Erythroblast (primary cell): ENCODE measurements at regions not wholly inside any gene's neighbourhood (a gene's known extent, or its start where the extent isn't known, plus 50 kb on each side); places are given as distances from the start of the nearest gene placed in this dataset.

Experiments used
- DNase-seq, 2 experiments: peaks; one replicate each; lab custom pipeline; 2025; lab: John Stamatoyannopoulos, UW
- GATA1 ChIP-seq: IDR thresholded peaks from 2 replicates; pipeline ENCODE4 v1.6.1; 2011; ENCODE audit warnings: low read depth, mild to moderate bottlenecking, control low read depth, low read length, moderate library complexity
- POLR2A ChIP-seq: IDR thresholded peaks from 2 replicates; pipeline ENCODE4 v1.6.1; 2011; ENCODE audit warnings: mild to moderate bottlenecking, low read length

DNA sequence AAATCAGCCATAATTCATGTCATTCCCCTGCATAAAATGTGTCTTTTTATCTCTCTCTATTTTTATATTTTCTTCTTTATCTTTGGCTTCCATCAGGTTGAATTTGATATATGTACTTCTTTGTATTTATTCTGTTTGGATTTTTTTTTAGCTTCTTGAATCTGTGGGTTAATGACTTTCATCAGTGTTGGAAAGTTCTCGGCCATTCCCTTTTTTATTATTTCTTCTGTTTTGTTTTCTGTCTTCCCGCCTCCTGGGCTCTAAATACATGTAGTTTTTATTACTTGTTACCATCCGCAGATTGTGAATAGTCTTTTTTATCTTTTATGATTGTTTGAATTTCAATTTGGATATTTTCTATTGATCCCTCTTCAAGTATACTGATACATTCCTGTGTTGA, 637.5 kb downstream of the NPHP4 start:
- no peak for DNase-seq
- no peak for TF ChIP-seq GATA1
- TF ChIP-seq POLR2A: no peak

DNA sequence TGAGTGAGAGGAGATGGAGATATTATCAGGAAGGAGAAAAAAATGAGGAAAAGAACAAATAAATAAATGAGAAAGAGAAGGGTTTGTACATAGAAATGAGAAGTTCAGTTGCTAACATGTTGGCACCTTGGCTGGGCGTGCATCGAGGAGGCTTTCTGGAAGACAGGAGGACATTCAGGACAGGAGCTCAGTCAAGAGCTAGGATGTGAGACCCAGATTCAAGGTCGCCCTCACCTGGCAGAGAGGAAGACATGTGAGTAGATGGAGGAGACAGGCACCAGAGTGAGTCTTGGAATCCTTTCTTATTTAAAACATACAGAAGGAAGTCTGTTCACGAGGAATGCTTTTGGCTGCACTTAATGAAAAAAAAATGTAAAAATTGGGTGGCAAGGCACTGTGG, 640.9 kb downstream of the NPHP4 start:
- TF ChIP-seq POLR2A: no peak
- no peak for TF ChIP-seq GATA1
- no peak for DNase-seq

DNA sequence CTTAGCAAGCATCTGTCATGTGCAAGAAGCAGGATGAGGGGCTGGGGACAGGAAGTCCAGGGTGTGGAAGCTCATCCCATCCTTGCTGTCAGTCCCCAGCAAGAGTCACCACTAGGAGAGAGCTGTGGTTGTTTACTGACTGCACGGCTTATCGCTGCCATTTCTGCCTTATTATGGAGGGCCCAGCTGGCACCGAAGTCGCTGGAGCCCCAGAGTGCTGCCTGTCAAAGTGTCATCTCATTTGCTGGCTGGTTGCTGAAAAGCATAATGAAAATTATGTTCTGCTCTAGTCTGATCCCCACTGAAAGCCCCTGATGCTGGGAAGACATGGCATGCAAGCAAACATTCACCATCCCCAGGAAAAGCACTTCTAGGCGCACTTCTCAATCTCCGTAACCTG, 642.7 kb downstream of the NPHP4 start:
- no peak for DNase-seq
- no peak for TF ChIP-seq GATA1
- TF ChIP-seq POLR2A: no peak

DNA sequence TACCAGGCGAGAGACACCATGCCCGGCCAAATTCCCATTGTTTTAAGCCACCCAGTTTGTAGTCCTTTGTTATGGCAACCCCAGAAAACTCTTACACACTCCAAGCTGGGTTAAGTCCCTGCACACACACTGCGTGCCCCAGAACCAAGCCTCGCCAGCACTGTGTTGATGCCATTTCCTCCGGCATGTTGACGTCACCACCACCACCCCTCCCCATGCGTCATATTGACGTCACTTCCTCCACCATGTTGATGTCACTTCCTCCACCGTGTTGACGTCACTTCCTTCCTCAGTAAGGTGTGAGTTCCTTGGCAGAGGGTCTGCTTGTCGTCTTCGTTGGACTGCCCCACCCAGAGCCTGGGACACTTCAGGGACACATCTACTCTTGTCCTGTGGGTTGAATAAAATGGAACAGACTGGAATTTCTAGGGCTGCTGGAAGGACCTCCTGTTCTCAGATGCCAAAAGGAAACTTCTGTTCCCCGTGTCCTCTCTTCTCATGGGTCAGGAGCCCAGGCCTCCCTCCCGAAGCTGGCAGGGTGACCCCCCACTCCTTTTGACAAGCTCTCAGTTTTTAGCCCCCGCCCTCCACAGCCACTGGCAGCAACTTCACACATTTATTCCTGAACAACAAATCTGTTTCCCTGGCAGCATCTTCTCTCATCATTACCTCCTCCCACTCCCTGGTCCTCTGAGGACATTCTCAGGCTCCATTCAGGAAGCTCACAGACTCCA, 643.3 kb downstream of the NPHP4 start:
- DNase-seq: no peak
- no peak for TF ChIP-seq POLR2A
- TF ChIP-seq GATA1: no peak

DNA sequence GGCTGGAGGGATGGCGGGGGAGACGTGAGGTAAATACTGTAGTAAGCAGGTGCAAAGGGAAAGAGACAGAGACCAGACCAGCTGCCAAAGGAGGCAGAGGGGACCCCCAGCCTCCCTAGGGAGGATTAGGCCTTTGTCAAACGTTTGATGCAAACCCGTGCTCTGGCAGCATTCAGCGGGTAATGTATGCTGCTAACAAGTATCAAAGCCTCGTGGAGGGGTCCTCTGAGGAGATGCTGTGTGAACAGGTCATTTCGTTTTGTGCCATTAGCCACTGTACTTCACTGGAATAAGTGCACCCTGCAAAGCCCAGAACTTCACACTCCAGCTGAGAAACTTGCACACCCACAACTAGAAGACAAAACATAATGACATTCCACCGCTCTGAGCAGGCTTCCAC, 644.5 kb downstream of the NPHP4 start:
- no peak for DNase-seq
- no peak for TF ChIP-seq POLR2A

DNA sequence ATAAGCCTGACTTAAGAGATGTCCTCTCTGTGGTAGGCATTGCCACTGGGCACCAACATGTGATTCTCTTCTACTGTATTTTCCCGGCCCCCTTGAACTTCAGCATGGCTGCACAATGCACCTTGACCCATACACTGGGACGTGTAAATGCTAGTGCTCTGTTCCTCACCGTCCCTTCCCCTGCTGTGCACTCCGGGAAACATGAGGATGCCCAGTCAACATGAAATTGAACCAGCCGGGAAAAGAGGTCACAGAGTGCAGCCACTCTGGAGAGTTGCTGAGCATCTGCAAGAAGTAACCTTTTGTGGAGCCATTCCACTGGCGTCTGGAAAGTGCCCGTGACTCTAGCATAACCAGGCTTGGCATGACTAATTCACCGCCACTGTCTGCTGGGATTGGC, 646.7 kb downstream of the NPHP4 start:
- no peak for DNase-seq
- TF ChIP-seq POLR2A (no peak), GATA1 (no peak)

DNA sequence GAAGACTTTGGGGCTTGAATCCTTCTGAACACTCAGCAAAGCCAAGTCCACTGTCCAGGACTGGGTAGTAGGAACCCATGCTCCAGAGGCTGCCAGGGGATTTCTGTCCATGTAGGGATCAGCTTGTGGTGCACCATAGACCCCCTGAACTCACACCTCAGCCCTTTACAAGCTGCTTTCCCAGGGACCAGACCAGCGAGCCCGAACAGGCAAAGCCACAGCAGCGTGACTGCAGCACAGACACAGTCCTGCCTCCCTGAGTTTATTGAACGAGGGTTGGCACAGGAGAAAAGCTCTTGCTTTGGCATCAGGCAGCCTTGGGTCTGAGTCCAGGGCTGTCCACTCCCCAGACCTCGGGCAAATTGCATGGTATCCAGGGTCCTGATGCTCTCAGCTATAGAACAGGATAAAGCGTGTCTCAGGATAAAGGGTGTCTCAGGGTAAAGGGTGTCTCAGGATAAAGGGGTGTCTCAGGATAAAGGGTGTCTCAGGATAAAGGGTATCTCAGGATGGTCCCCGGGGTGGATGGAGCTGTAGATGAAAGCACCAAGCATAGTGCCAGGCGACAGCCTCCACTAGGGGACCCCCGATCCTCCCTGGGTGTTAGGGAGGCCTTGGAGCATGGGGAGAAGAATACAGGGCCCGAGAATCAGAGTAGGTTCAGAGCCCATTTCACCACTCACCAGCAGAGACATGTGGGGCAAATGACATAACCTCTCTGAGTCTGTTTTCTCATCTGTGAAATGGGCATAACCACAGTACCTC, 648.8 kb downstream of the NPHP4 start:
- TF ChIP-seq GATA1 (no peak), POLR2A (no peak)
- DNase-seq: no peak

DNA sequence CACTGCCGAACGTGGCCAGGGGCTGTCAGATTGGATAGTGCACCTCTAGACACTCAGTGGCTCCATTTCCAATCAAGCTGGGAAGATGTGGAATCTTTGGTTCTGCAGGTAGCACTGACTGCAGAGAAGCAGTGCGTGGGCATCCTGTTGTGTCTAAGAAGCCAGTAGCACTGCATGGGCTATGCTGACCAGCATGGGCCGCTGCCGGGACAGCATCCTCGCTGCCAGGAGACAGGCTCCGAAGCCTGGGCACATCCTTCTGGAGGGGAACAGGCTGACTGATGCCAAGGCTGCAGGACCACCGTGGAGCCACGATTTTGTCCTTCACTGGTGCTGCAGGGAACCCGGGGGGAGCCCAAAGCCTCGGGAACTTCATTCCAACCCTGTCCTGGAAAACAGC, 649.4 kb downstream of the NPHP4 start:
- no peak for DNase-seq
- TF ChIP-seq GATA1 (no peak), POLR2A (no peak)

DNA sequence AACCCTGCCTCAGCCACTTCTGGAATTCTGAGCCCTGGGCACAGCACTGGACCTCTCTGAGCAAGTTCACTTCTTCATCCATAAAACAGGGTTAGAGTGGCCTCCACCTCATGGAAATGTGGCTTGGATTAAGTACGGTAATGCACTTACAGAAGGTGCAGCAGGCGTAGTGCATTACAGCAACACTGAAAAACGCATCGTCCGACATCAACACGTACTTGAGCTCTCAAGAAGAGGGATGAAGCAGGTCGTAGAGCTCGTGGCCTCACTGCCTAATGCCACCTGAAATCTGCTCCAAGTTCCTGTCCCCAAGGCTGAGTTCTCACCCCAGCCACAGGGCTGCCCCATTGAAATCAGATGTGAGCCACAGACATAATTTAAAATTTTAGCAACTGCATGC, 650.1 kb downstream of the NPHP4 start:
- DNase-seq: no peak
- TF ChIP-seq GATA1: no peak
- no peak for TF ChIP-seq POLR2A

DNA sequence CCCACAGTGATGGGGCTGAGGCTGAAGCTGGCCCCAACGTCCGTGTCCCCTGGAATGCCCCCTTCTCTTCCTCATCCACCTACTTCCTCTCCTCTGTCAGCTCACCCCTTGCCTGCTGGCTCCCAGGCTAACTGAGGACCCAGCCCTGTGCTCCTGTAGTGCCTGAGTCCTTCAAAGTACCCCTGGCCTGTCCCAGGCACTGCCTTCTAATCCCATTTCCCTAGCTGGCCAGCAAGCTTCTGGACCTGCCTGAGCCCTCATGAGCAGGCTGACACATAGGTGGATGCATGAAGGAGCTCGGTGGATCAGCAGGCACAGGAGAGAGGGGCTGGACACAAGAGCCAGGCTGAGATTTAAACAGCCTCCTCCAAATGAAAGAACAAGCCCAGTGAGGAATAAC, 650.8 kb downstream of the NPHP4 start:
- DNase-seq: no peak
- no peak for TF ChIP-seq GATA1
- no peak for TF ChIP-seq POLR2A

DNA sequence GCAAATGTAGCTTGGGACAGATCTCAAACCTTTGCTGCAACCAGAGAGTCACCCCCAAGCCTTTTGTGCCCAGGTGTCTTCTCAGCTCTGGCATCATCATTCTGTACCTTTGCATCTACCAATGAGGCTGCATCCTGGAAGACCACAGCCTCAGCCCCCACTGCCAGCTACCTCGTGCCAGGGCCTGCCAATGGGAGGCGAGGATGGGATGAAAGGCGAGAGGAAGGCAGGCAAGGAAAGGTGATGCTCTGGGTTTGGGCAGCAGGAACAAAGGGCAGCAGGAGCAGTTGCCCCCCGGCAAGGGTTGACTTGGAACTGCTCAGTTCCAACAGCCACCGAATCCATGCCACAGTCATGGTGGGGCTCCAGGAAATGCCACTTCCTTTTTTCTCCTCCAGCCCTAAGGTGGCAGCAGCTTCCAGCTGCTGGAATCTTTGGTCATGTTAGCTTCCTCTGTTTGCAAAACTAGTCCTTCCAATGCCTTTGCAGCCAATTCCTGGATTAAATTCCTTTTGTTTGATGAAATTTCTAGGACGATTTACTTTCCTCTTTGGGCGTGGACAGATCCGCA, 651.6 kb downstream of the NPHP4 start:
- TF ChIP-seq GATA1 (no peak), POLR2A (no peak)
- DNase-seq: no peak

DNA sequence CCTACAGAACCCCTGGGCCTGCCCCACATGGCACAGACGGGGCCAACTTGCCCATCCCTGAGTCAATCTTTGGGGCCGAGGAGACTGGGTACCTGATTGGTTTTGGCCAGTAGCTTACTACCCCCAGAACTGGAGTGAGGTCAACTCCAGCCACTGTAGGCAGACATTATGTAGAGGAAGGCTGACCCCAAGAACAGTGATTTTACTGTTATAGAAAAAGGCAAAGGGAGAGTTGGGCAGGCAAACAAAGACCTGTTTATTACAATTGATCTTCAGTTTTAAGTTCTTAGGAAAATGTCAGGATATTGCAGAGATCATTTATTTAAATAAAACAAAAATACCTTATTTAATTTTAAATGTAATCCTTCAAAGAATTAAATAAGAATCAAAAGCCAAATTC, 653.8 kb downstream of the NPHP4 start:
- TF ChIP-seq POLR2A: no peak
- TF ChIP-seq GATA1: no peak
- DNase-seq: no peak

DNA sequence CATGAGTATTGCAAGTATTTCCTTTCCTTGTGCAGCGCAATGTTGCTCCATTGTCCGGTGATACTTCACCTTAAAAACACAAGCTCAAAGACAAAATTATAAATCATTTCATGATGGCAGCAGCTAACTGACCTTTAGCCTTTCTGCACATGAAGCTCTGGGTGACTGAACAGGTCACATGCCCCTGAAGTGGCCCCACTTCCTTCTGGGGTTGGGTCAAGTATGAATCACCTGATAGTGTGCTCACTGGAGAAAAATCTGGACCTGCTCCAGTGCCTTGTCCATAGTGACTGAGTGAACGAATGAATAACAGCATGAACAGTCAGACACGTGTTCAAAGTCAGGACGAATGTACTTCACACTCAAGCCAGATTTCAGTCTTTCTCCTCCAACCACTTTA, 658.9 kb downstream of the NPHP4 start:
- TF ChIP-seq GATA1: no peak
- no peak for TF ChIP-seq POLR2A
- no peak for DNase-seq

DNA sequence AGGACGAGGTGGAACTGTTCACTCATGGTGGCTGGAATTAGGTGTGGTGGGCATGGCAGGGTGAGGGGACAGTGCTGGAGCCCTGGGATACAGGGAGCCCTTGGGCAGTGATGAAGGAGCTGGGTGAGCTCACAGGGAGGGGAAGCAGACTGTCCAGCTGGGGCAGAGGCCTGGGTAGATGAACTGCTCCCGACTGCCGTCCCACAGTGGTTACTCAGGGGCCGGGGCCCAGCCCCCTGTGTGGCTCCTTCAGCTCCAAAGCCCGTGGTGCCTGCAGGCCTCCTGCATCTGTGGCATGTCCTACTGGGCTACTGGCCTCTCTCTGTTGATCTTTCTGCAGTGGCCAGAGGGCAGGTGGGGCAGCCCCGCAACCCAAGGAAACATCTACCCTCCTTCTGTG, 661.1 kb downstream of the NPHP4 start:
- TF ChIP-seq POLR2A (no peak), GATA1 (no peak)
- no peak for DNase-seq
